ENCODE measurements at regions not wholly inside any gene's neighbourhood (a gene's known extent, or its start where the extent isn't known, plus 50 kb on each side); places are given as distances from the start of the nearest gene placed in this dataset.

DNA sequence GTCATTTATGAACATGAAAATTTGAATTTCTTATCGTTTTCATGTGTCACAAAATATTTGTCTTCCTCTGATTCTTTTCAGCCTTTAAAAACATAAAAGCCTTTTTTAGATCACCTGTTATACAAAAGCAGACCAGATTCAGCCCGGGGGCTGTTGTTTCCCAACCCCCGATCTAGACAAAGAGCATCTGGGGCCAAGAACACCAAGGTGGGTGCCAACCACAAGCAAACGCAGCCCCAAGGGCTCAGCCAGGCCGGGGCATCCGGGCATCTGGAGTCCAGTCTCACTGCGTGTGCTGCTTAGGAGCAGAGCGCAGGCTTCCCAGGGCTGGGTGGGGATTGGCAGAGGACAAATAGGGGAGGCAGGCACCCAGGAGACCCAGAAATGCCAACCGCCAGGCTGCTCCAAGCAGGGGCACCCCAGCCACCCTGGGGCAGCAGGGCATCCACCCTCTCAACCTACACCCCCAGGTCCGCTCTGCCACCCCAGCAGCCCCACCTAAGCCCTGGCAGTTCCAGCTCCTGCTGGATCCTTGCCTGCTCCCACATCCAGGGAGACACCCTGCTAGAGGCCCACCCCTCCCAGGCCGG, 78.0 kb downstream of the HMX1 start:
- Histone ChIP-seq H3K27me3 (ENCODE audit: control insufficient read depth in 2 of 2, insufficient read depth in 2 of 2, low read length in 2 of 2) (no peaks in the 10 kb centered on the region), H3K9me1 (replicated peaks; ENCODE audit: control insufficient read depth, extremely low read depth, insufficient read depth, low read length) (no peaks in the 10 kb centered on the region), H3K27ac (ENCODE audit: insufficient read depth, low read depth, low read length) (no peak overlapping the region), H2AFZ (ENCODE audit: low read depth, low read length) (no peak overlapping the region), H3K9ac (replicated peaks; ENCODE audit: extremely low read depth, insufficient read depth, low read length) (no peak overlapping the region), H3K4me2 (ENCODE audit: insufficient read depth, low read length) (no peak overlapping the region), H3K9me3 (replicated peaks; ENCODE audit: control insufficient read depth, insufficient read depth, low read length) (no peaks in the 10 kb centered on the region), H3K4me1 (ENCODE audit: control insufficient read depth, extremely low read depth, insufficient read depth, low read length) (no peaks in the 10 kb centered on the region), H3K79me2 (ENCODE audit: control insufficient read depth, insufficient read depth, low read length) (no peaks in the 10 kb centered on the region), H3K36me3 (ENCODE audit: control insufficient read depth in 2 of 2, extremely low read depth in 1 of 2, insufficient read depth in 2 of 2, low read length in 2 of 2) (no peaks in the 10 kb centered on the region), H3K4me3 (replicated peaks in 1 of 3; ENCODE audit: insufficient read depth in 1 of 3, low read depth in 1 of 3, low read length in 3 of 3) (no peak overlapping the region), H4K20me1 (replicated peaks; ENCODE audit: control insufficient read depth, extremely low read depth, insufficient read depth, low read length) (no peaks in the 10 kb centered on the region)
- intact Hi-C loops (cut with micrococcal nuclease) (no loop called here), dilution Hi-C loops (cut with MboI; ENCODE audit: extremely low pct_ligation_motif_present, low sequenced_read_pairs) (no loop called here)
- no peak for TF ChIP-seq GATA2 (IDR thresholded peaks at IDR 0.05; ENCODE audit: insufficient read depth, insufficient read length, low read depth, low read length)
- no peak for TF ChIP-seq JUN (IDR thresholded peaks at IDR 0.05; ENCODE audit: borderline replicate concordance, insufficient read depth, insufficient read length, low read depth)
- no peak for TF ChIP-seq POLR2A (IDR thresholded peaks at IDR 0.05; ENCODE audit: low read depth, low read length)
- TF ChIP-seq, protein P1, sequence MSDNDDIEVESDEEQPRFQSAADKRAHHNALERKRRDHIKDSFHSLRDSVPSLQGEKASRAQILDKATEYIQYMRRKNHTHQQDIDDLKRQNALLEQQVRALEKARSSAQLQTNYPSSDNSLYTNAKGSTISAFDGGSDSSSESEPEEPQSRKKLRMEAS (IDR thresholded peaks at IDR 0.05; ENCODE audit: insufficient read depth, insufficient read length), result no peak
- TF ChIP-seq MYC (IDR thresholded peaks at IDR 0.05; ENCODE audit: low read depth, low read length), result no peak
- TF ChIP-seq FOS (IDR thresholded peaks at IDR 0.05; ENCODE audit: borderline replicate concordance, insufficient read depth, low read length), result no peak
- TF ChIP-seq, protein P2, sequence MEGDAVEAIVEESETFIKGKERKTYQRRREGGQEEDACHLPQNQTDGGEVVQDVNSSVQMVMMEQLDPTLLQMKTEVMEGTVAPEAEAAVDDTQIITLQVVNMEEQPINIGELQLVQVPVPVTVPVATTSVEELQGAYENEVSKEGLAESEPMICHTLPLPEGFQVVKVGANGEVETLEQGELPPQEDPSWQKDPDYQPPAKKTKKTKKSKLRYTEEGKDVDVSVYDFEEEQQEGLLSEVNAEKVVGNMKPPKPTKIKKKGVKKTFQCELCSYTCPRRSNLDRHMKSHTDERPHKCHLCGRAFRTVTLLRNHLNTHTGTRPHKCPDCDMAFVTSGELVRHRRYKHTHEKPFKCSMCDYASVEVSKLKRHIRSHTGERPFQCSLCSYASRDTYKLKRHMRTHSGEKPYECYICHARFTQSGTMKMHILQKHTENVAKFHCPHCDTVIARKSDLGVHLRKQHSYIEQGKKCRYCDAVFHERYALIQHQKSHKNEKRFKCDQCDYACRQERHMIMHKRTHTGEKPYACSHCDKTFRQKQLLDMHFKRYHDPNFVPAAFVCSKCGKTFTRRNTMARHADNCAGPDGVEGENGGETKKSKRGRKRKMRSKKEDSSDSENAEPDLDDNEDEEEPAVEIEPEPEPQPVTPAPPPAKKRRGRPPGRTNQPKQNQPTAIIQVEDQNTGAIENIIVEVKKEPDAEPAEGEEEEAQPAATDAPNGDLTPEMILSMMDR (IDR thresholded peaks at IDR 0.05; ENCODE audit: extremely low read depth in 1 of 2, insufficient read depth in 1 of 2, low read depth in 1 of 2, low read length in 2 of 2), result no peak
- no peak for TF ChIP-seq EZH2 (IDR thresholded peaks at IDR 0.05; ENCODE audit: borderline replicate concordance, low read depth, low read length, severe bottlenecking)
- TF ChIP-seq POLR2AphosphoS5 (IDR thresholded peaks at IDR 0.05; ENCODE audit: insufficient read depth, low read depth, low read length), result no peak
- no peak for DNase-seq (ENCODE audit: low read depth, low spot score)
- FAIRE-seq, result no peak
- CTCF ChIA-PET, result no interaction called here
- no TSS peak for BruUV-seq (replicated peaks)
- POLR2A ChIA-PET, result no interaction called here
